T-helper 17 cell (primary cell): ENCODE measurements at regions not wholly inside any gene's neighbourhood (a gene's known extent, or its start where the extent isn't known, plus 50 kb on each side); places are given as distances from the start of the nearest gene placed in this dataset.

Experiments used
- ATAC-seq: fragments of 150-1000 bp; cut with Tn5 transposase; 2 replicates; pipeline ENCODE4 v1.10.0; 2021; ENCODE audit warnings: mild to moderate bottlenecking, moderate library complexity
- DNase-seq, 3 donors: peaks; one replicate each; pipeline versions ENCODE4 v3.0.0 to v3.0.0-alpha.2; 2020 to 2021
- H3K9me3 ChIP-seq: one replicate; pipeline ENCODE4 v1.7.0; 2013; ENCODE audit warnings: low read length, mild to moderate bottlenecking; ENCODE audit not compliant: control insufficient read depth, poor library complexity, severe bottlenecking
- H3K27ac Mint-ChIP-seq: one replicate; pipeline ENCODE4 v1.8.0; 2022; ENCODE audit warnings: mild to moderate bottlenecking, moderate library complexity, mixed read lengths
- H3K27me3 Mint-ChIP-seq: one replicate; pipeline ENCODE4 v1.8.0; 2022; ENCODE audit warnings: mixed read lengths
- H3K36me3 Mint-ChIP-seq: one replicate; pipeline ENCODE4 v1.8.0; 2022; ENCODE audit warnings: low read depth, mixed read lengths
- H3K4me1 Mint-ChIP-seq: one replicate; pipeline ENCODE4 v1.8.0; 2022; ENCODE audit warnings: mild to moderate bottlenecking, mixed read lengths
- H3K4me3 Mint-ChIP-seq: one replicate; pipeline ENCODE4 v1.8.0; 2022; ENCODE audit warnings: mild to moderate bottlenecking, moderate library complexity, mixed read lengths

DNA sequence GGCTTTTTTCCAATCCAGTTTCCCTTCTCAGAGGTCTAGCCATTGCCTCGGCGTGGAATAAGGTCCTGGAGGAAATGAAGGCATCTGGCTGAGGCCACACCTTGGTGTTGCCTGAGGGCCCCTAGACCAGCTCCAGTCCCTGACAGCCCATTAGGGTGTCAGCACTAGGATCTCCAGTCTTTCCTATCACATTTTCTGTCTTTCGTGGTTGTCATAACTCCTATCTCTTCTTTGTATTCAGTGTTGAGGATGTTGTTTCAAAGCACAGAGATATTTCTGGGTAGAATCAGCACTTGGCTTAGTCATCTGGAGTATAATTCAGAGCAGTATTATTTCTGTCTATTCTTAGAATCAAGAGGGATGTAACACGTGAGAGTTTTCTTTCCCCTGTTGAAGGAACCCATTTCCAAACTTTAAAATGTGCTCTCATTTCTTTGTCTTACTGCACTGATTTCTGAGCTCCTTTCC is 844.3 kb downstream of the KCNT2 start:
- Mint-ChIP-seq H3K4me1 (no peaks in the 10 kb centered on the region), H3K27ac (no peak overlapping the region), H3K27me3 (no peaks in the 10 kb centered on the region), H3K4me3 (no peak overlapping the region), H3K36me3 (no peaks in the 10 kb centered on the region)
- H3K9me3 ChIP-seq, result no peaks in the 10 kb centered on the region
- ATAC-seq (no peak), DNase-seq (no peak)

DNA sequence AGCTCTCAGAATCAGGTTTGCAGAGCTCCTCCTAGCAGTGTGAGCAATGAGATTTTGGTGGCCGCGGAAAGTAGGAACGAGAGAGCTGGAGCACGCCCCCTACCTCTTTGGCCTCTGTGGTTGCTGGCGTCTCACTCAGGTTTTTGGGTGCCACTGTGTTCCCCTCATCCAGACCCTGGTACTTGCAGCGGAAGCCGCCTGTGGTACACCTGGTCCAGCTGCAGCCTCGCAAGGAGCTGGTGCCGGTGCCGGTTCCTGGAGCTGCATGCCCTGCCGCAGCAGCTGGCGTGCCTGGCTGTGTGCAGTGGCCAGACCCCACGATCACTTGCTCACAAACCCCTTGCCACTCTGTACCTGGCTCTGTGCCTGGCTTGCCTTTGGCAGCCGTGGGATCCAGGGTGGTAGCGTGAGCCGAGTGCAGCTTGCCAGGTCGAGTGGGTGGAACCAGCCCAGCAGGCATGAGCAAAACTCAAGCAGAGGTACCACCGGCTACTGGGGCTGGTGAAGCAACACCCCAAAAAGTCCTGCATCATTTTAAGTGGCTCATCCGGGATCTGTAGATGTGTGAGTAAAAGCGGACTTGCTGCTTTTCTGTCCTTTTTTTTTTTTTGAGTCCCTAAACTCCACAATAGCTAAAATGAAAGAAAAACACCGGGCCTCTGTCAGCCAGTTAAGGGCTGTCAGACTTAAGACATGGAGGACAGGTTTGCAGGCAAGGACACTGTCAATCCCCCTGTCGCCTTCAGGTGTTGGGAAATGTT is 844.9 kb downstream of the KCNT2 start:
- DNase-seq (no peak), ATAC-seq (no peak)
- Mint-ChIP-seq H3K4me3 (no peak overlapping the region), H3K36me3 (no peaks in the 10 kb centered on the region), H3K27ac (no peak overlapping the region), H3K4me1 (no peaks in the 10 kb centered on the region), H3K27me3 (no peaks in the 10 kb centered on the region)
- H3K9me3 ChIP-seq, result no peaks in the 10 kb centered on the region

DNA sequence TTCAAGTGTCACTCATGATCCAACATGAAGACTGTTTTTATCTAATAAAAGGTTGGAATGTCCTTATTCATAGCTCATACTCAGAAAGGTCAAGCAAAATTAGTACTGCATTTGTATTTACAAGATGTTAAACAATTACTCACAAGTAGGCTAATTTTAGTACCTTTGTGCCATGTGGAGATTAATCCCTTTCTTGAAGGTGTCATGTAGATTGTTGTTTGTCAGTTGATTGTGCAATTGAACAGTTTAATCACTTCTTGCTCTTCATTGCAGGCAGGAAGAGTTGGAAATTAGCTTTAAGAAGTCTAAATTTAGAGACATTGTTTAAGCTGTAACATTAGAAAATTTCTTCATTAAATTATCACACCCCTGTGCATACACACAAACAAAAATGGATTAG is 847.1 kb downstream of the KCNT2 start:
- H3K27ac Mint-ChIP-seq, result no peak overlapping the region
- no peak overlapping the region for H3K4me3 Mint-ChIP-seq
- no peak for ATAC-seq
- H3K36me3 Mint-ChIP-seq, result no peaks in the 10 kb centered on the region
- no peaks in the 10 kb centered on the region for H3K4me1 Mint-ChIP-seq
- no peak for DNase-seq
- no peaks in the 10 kb centered on the region for H3K9me3 ChIP-seq
- no peaks in the 10 kb centered on the region for H3K27me3 Mint-ChIP-seq

DNA sequence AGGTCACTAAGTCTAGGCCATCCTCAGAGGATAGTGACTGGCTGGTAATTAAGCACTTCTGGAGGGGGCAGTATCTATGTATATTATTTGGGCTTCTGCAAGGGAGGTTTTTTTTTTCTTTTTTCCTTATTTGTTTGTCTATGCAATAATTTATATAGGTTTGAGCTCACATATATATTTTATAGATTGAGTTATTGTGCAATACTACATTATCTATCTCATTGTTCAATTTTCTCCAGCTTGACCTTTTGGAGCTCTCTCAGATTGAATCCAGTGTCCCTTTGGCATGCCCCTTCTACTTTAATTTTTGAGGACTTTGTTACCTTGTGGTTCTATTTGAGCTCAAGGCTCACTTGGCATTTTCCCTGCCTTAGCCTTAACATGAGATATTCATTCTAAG is 852.1 kb downstream of the KCNT2 start:
- H3K27me3 Mint-ChIP-seq, result no peaks in the 10 kb centered on the region
- H3K4me1 Mint-ChIP-seq, result no peaks in the 10 kb centered on the region
- no peak overlapping the region for H3K4me3 Mint-ChIP-seq
- no peak for ATAC-seq
- H3K27ac Mint-ChIP-seq, result no peak overlapping the region
- no peak for DNase-seq
- H3K9me3 ChIP-seq, result no peaks in the 10 kb centered on the region
- H3K36me3 Mint-ChIP-seq, result no peaks in the 10 kb centered on the region

DNA sequence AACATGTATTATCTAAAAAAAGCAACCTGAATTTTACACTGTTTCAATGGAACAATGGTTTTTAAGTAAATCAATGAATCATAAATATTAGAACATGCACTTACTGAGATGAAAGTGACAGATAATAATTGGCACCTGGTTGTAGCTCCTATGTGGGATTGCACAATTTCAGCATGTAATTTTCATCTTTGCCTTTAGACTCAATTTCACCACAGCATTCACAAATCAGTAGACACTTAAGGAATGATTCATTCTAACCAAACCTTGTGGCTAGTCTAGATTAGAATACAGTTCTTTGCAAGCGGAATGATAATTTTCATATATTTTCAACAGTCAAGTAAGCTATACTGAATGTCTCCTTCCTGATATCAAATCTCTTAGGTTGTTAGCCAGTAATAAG is 853.4 kb downstream of the KCNT2 start:
- no peaks in the 10 kb centered on the region for H3K27me3 Mint-ChIP-seq
- ATAC-seq (no peak), DNase-seq (no peak)
- no peak overlapping the region for H3K27ac Mint-ChIP-seq
- no peaks in the 10 kb centered on the region for H3K4me1 Mint-ChIP-seq
- no peaks in the 10 kb centered on the region for H3K9me3 ChIP-seq
- no peak overlapping the region for H3K4me3 Mint-ChIP-seq
- H3K36me3 Mint-ChIP-seq, result no peaks in the 10 kb centered on the region

DNA sequence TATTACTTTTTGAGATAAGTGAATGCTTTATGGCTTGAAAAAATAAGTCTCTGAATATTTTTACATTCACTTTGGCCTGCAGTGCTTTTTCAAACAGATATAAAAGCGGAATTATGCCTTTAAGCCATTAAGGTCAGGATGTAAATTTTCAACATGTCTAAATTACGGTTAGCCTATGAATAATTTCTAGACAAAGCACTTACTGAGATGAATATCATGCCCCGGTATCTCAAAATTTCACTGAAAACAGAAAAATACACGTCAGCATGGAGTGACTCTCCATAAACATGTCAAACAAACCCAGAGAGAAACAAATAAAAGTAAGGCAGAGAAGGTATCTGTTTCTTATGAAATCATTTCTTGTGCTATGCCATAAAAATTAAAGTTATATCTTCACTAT is 853.9 kb downstream of the KCNT2 start:
- H3K4me1 Mint-ChIP-seq, result no peaks in the 10 kb centered on the region
- DNase-seq, result no peak
- H3K9me3 ChIP-seq, result no peaks in the 10 kb centered on the region
- ATAC-seq, result no peak
- H3K36me3 Mint-ChIP-seq, result no peaks in the 10 kb centered on the region
- no peak overlapping the region for H3K4me3 Mint-ChIP-seq
- H3K27ac Mint-ChIP-seq, result no peak overlapping the region
- no peaks in the 10 kb centered on the region for H3K27me3 Mint-ChIP-seq

DNA sequence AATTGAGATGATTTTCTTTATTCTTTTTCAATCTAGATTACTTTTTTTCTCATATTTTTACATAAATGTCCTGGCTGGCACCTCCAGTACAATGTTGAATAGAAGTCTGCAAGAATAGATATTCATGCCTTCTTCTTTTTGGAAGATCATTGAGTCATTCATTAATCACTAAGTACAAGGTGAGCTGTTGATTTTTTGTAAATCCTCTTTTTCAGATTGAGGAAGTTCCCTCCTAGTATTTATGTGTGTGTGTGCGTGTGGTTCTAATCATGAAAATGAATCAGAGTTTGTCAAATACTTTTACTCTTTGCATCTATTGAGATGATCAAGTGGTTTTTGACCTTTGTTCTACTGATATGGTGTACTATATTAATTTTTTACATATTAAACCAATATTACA is 859.3 kb downstream of the KCNT2 start:
- H3K4me3 Mint-ChIP-seq, result no peak overlapping the region

DNA sequence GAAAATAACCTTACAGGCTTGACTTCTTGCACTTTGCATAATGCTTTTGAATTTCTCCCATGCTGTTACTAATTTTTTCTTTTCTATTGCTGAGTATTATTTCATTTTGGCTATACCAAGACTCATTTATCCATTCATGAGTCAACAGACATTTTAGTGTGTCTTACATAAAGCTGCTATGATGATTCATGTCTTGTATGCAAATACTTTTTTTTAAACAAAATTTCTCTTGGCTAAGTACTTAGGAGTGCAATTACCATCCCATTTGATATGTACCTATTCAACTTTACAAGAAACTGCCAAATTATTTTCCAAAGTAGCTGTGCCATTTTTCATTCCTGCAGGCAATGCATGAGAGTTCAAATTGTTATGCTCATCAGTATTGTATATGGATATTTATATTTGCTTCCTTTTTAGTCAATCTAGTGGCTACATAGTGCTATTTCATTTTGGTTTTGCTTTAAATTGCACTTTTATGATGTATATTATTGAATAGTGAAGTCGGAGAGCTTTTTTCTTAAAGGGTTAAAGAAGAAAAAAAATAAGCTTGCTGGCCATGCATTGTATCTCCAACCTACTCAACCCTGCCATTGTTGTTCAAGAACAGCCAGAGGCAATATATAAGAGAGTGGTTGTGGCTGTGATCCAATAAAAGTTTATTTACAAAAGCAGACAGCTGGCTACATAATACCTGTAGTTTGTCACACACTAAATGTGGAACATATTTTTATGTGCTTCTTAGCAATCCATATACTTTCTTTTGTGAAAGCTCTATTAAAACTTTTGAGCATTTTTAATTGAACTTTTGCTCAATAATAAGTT is 862.8 kb downstream of the KCNT2 start:
- no peaks in the 10 kb centered on the region for H3K9me3 ChIP-seq
- Mint-ChIP-seq H3K27me3 (no peaks in the 10 kb centered on the region), H3K4me3 (no peak overlapping the region), H3K36me3 (no peaks in the 10 kb centered on the region), H3K4me1 (no peaks in the 10 kb centered on the region), H3K27ac (no peak overlapping the region)
- no peak for ATAC-seq
- no peak for DNase-seq

More for the DNA sequence above, 859.3 kb downstream of the KCNT2 start:
- Mint-ChIP-seq H3K4me1 (no peaks in the 10 kb centered on the region), H3K27me3 (no peaks in the 10 kb centered on the region), H3K36me3 (no peaks in the 10 kb centered on the region), H3K27ac (no peak overlapping the region)
- H3K9me3 ChIP-seq, result no peaks in the 10 kb centered on the region
- DNase-seq (no peak), ATAC-seq (no peak)

DNA sequence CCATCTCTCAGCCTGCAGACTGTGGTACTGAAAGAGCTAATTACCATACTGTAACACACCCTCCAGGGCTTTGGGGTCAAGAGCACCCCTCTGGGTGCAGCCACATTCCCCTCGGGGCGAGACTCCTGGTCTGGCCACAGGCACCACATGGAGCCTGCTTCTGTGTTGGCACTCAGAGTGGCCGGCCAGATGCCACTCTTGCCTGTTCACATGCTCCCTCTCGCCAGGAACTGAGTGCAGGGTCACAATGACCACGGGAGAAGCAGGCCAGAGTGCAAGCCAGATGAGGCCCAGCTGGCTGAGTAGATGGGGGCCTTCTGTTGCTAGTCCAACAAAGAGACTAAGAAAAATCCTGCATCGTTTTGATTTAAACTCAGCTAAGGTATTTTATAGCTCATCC is 864.0 kb downstream of the KCNT2 start:
- no peak overlapping the region for H3K27ac Mint-ChIP-seq
- H3K27me3 Mint-ChIP-seq, result no peaks in the 10 kb centered on the region
- H3K4me1 Mint-ChIP-seq, result no peaks in the 10 kb centered on the region
- H3K36me3 Mint-ChIP-seq, result no peaks in the 10 kb centered on the region
- H3K9me3 ChIP-seq, result no peaks in the 10 kb centered on the region
- ATAC-seq (no peak), DNase-seq (no peak)
- H3K4me3 Mint-ChIP-seq, result no peak overlapping the region

DNA sequence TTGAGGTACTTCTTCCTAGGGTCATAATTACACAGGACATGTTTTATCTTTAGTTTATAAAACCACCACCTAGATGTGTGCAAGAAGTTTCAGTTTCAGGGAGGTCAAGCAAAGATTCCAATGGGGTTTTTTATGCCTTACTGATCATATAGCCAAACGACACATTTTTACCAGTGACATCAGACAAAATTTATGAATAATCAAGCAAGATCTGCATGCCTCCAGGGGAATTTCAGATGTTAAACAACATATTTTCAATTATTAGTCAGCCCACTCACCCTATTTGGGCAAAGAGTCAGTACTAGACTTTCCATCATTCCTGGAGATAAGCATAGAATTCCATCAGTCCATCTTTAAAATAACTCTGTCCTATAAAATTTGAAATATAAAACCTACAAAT is 867.4 kb downstream of the KCNT2 start:
- no peaks in the 10 kb centered on the region for H3K27me3 Mint-ChIP-seq
- no peak overlapping the region for H3K27ac Mint-ChIP-seq
- H3K9me3 ChIP-seq, result no peaks in the 10 kb centered on the region
- H3K36me3 Mint-ChIP-seq, result no peaks in the 10 kb centered on the region
- no peaks in the 10 kb centered on the region for H3K4me1 Mint-ChIP-seq
- ATAC-seq, result no peak
- no peak overlapping the region for H3K4me3 Mint-ChIP-seq
- DNase-seq, result no peak

DNA sequence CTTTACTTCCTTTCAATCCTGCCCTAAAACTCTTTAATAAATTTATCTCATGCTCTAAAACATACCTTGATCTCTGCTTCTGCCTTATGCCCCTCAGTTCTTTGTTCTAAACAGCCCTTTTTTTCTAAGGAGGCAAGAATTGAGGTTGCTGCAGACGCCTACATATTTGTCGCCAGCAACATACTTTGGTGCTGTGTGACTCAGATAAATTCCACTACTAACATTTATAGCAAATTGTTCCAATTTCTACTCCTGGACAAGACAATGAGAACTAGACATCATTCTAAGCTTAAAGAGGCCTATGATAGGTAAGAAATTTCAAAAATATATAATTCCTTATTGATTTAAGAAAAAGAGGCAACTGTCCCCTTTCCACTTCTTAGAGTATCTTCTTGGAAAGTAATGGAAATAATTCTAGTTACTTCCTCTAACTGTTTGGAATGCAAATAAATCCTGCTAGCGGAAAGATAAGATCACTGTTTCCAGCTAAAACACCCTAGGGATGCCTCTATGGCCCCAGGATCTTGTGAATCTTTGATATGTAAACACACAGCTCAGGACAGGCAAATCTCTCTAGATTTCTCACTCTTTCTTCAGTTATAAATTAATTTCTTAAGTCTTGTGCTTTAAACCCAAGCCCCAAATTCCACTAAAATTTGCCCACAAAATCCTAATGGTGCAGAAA is 869.1 kb downstream of the KCNT2 start:
- ATAC-seq (no peak), DNase-seq (no peak)
- Mint-ChIP-seq H3K27me3 (no peaks in the 10 kb centered on the region), H3K4me3 (no peak overlapping the region), H3K36me3 (no peaks in the 10 kb centered on the region), H3K4me1 (no peaks in the 10 kb centered on the region), H3K27ac (no peak overlapping the region)
- no peaks in the 10 kb centered on the region for H3K9me3 ChIP-seq

DNA sequence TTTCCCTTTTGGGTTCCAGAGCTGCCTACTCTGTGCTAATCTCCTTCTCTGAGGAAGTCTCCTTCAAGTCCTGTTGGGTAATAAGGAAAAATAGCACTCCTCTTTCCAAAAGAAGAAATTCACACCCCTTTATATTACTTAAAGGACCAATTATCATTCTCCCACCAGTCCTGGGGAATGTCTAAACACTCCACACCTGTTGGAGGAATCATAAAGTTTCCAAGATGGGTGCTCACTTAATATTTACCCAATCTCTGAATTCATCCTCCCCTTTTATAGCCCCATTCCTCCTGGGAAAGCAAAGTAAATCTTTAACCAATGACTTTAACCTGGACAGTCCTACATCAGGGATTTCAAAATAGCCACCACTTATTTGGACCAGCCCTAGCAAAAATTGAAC is 873.1 kb downstream of the KCNT2 start:
- Mint-ChIP-seq H3K27ac (no peak overlapping the region), H3K4me3 (no peak overlapping the region), H3K4me1 (no peaks in the 10 kb centered on the region), H3K27me3 (no peaks in the 10 kb centered on the region), H3K36me3 (no peaks in the 10 kb centered on the region)
- DNase-seq (no peak), ATAC-seq (no peak)
- no peaks in the 10 kb centered on the region for H3K9me3 ChIP-seq

DNA sequence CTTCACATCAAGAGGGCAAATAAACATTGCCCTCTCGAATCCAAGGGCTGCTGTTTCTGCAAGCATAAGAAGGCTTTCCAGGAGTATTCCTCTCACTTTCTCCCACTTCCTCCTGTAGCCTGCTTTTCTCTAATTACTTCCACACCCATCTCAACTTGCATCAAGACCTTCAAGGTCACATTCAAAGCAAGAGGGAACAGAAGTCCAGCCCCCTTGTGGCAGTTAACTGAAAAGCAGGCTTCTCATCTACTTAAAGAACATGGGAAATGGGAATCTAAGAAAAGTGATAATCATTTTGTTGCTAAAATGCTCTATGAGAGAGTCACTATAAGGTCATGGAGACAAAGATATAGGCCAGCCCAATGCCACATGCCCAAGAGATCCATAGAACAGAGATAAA is 874.4 kb downstream of the KCNT2 start:
- H3K27ac Mint-ChIP-seq, result no peak overlapping the region
- no peaks in the 10 kb centered on the region for H3K9me3 ChIP-seq
- no peaks in the 10 kb centered on the region for H3K27me3 Mint-ChIP-seq
- no peak overlapping the region for H3K4me3 Mint-ChIP-seq
- ATAC-seq (no peak), DNase-seq (no peak)
- H3K36me3 Mint-ChIP-seq, result no peaks in the 10 kb centered on the region
- H3K4me1 Mint-ChIP-seq, result no peaks in the 10 kb centered on the region
